ENCODE measurements at regions not wholly inside any gene's neighbourhood (a gene's known extent, or its start where the extent isn't known, plus 50 kb on each side); places are given as distances from the start of the nearest gene placed in this dataset.

- no peak for TF ChIP-seq CTCF (conservative IDR thresholded peaks at IDR 0.05)
- no peak for TF ChIP-seq EZH2 (IDR thresholded peaks at IDR 0.05; ENCODE audit: low read depth)
Observed at GRCh38 chr12:59147791-59148190, 227.5 kb upstream of the LRIG3 start.
